Embryonic facial prominence (tissue), 1 donor: ENCODE measurements at regions not wholly inside any gene's neighbourhood (a gene's known extent, or its start where the extent isn't known, plus 50 kb on each side); places are given as distances from the start of the nearest gene placed in this dataset.

Source experiments
- DNase-seq: peaks from one replicate; pipeline ENCODE4 v3.0.0-alpha.2; 2016; ENCODE audit errors: extremely low spot score

GRCh38 chr3:106860182-106860581 lies 517.1 kb upstream of the CCDC54 start:
- DNase-seq, result no peak

- DNase-seq, result no peak
Measured at GRCh38 chr3:106862067-106862466, 515.2 kb upstream of the CCDC54 start.

- no peak for DNase-seq
Measured at GRCh38 chr3:106877627-106878026, 499.6 kb upstream of the CCDC54 start.

- no peak for DNase-seq
Measured at GRCh38 chr3:106880206-106880605, 497.0 kb upstream of the CCDC54 start.

- DNase-seq, result no peak
Measured at GRCh38 chr3:106881186-106881585, 496.1 kb upstream of the CCDC54 start.

GRCh38 chr3:106882297-106882696 lies 494.9 kb upstream of the CCDC54 start:
- DNase-seq, result no peak

GRCh38 chr3:106906074-106906473 lies 471.2 kb upstream of the CCDC54 start:
- DNase-seq, result no peak

- no peak for DNase-seq
Measured at GRCh38 chr3:106908181-106908938, 468.9 kb upstream of the CCDC54 start.

- DNase-seq, result no peak
Measured at GRCh38 chr3:106913111-106913698, 464.0 kb upstream of the CCDC54 start.

- DNase-seq, result no peak
Measured at GRCh38 chr3:106913966-106914365, 463.3 kb upstream of the CCDC54 start.

- no peak for DNase-seq
Measured at GRCh38 chr3:106920609-106921008, 456.6 kb upstream of the CCDC54 start.

GRCh38 chr3:106929081-106929480 lies 448.2 kb upstream of the CCDC54 start:
- no peak for DNase-seq

GRCh38 chr3:106930086-106930485 lies 447.2 kb upstream of the CCDC54 start:
- no peak for DNase-seq

GRCh38 chr3:106931904-106932303 lies 445.3 kb upstream of the CCDC54 start:
- DNase-seq, result no peak

- no peak for DNase-seq
Measured at GRCh38 chr3:106936337-106936736, 440.9 kb upstream of the CCDC54 start.

GRCh38 chr3:106942051-106942450 lies 435.2 kb upstream of the CCDC54 start:
- DNase-seq, result no peak

- DNase-seq, result no peak
Measured at GRCh38 chr3:106943071-106943470, 434.2 kb upstream of the CCDC54 start.

- DNase-seq, result no peak
Measured at GRCh38 chr3:106945435-106945834, 431.8 kb upstream of the CCDC54 start.

GRCh38 chr3:106946866-106947265 lies 430.4 kb upstream of the CCDC54 start:
- no peak for DNase-seq

- DNase-seq, result no peak
Measured at GRCh38 chr3:106957029-106957428, 420.2 kb upstream of the CCDC54 start.

GRCh38 chr3:106962993-106963392 lies 414.2 kb upstream of the CCDC54 start:
- DNase-seq, result no peak

- DNase-seq, result no peak
Measured at GRCh38 chr3:106963442-106963841, 413.8 kb upstream of the CCDC54 start.

- DNase-seq, result no peak
Measured at GRCh38 chr3:106965307-106965706, 411.9 kb upstream of the CCDC54 start.

GRCh38 chr3:106969596-106969995 lies 407.6 kb upstream of the CCDC54 start:
- DNase-seq, result no peak
